Osteocyte (in vitro differentiated cells): ENCODE measurements at regions not wholly inside any gene's neighbourhood (a gene's known extent, or its start where the extent isn't known, plus 50 kb on each side); places are given as distances from the start of the nearest gene placed in this dataset.

Source experiments
- DNase-seq: peaks from one replicate; pipeline ENCODE4 v3.0.0; 2021; ENCODE audit warnings: mixed read lengths; ENCODE audit not compliant: unreplicated experiment; ENCODE audit errors: extremely low spot score
- H3K27ac Mint-ChIP-seq: one replicate; pipeline ENCODE4 v1.8.0; 2021; ENCODE audit warnings: mild to moderate bottlenecking, mixed read lengths; ENCODE audit not compliant: unreplicated experiment
- H3K27me3 Mint-ChIP-seq: one replicate; pipeline ENCODE4 v1.8.0; 2021; ENCODE audit warnings: mixed read lengths; ENCODE audit not compliant: unreplicated experiment
- H3K36me3 Mint-ChIP-seq: one replicate; pipeline ENCODE4 v1.8.0; 2021; ENCODE audit warnings: mixed read lengths; ENCODE audit not compliant: unreplicated experiment
- H3K4me1 Mint-ChIP-seq: one replicate; pipeline ENCODE4 v1.8.0; 2021; ENCODE audit warnings: mixed read lengths; ENCODE audit not compliant: unreplicated experiment
- H3K4me3 Mint-ChIP-seq: one replicate; pipeline ENCODE4 v1.8.0; 2021; ENCODE audit warnings: mild to moderate bottlenecking, moderate library complexity, mixed read lengths; ENCODE audit not compliant: unreplicated experiment
- H3K9me3 Mint-ChIP-seq: one replicate; pipeline ENCODE4 v1.8.0; 2021; ENCODE audit warnings: mixed read lengths; ENCODE audit not compliant: unreplicated experiment
- CTCF ChIP-seq: fragments of 200-600 bp; sonication (generic); IDR thresholded peaks from 2 replicates; pipeline ENCODE4 v1.5.0; 2021; ENCODE audit warnings: antibody characterized with exemption, mild to moderate bottlenecking, moderate library complexity

DNA sequence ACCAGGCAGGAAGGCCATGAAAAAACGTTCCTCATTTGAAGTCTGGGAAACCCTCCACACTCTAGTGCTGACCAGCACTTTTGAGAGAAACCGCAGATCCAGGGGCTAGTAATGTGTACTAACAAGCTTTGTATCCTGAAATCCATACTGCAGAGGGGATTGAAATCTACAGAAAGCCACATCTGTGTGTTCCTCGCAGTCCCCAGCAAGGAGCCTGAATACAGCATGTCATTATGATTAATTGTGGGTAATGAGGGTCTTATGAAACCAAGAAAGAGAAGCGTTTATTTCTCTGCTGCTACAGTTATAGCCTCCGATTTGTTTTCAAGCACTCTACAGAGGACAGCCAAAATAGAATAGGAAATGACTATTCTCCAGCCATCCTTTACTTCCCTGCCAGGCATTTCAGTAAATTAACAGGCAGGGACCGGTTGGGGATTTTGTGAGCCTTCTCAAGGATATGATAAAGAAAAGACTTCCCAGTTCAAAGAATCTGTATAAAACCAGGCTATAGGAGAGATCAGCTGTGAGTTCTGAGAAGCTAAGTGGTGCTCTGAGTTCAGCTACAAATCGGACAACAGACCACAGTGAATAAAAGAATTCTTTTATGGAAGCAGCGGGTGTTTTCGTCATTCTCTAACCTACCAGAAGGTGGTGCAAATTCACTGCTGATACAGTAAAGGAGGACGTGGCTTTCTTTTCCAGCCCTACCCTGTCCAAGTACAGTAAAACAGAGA lies 133.4 kb downstream of the INSIG2 start:
- peak; percentile 76 for TF ChIP-seq CTCF
- no peak overlapping the region for H3K27ac Mint-ChIP-seq
- H3K9me3 Mint-ChIP-seq, result no peaks in the 10 kb centered on the region
- DNase-seq, result no peak
- peaks cover 80% of the 10 kb centered on the region for H3K27me3 Mint-ChIP-seq
- no peak overlapping the region for H3K4me3 Mint-ChIP-seq
- H3K36me3 Mint-ChIP-seq, result no peaks in the 10 kb centered on the region
- peaks cover 11% of the 10 kb centered on the region for H3K4me1 Mint-ChIP-seq

- Mint-ChIP-seq H3K36me3 (no peaks in the 10 kb centered on the region), H3K4me3 (no peak overlapping the region), H3K27me3 (peaks cover 64% of the 10 kb centered on the region), H3K4me1 (peaks cover 10% of the 10 kb centered on the region), H3K9me3 (no peaks in the 10 kb centered on the region), H3K27ac (no peak overlapping the region)
- TF ChIP-seq CTCF, result no peak
- no peak for DNase-seq
Measured at GRCh38 chr2:118219611-118220010, 131.3 kb downstream of the INSIG2 start.

DNA sequence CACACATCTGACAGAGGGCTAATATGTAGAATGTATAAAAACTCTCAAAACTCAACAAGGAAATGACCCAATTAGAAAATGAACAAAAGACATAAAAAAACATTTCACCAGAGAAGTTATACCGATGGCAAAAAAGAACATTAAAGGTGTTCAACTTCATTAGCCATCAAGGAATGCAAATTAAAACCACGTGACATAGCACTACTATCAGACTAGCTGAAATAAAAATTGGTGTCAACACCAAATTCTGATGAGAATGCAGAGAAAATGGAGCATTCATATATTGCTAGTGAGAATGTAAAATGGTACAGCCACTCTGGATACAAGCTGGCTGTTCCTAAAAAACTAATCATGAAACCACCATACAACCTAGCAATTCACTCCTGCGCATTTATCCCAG lies 128.0 kb downstream of the INSIG2 start:
- Mint-ChIP-seq H3K27ac (no peak overlapping the region), H3K4me1 (no peaks in the 10 kb centered on the region), H3K27me3 (peaks cover 54% of the 10 kb centered on the region), H3K9me3 (no peaks in the 10 kb centered on the region), H3K36me3 (no peaks in the 10 kb centered on the region), H3K4me3 (no peak overlapping the region)
- no peak for DNase-seq
- no peak for TF ChIP-seq CTCF

GRCh38 chr2:118209727-118210126 lies 121.5 kb downstream of the INSIG2 start:
- H3K27me3 Mint-ChIP-seq, result peaks cover 24% of the 10 kb centered on the region
- H3K27ac Mint-ChIP-seq, result no peak overlapping the region
- no peaks in the 10 kb centered on the region for H3K9me3 Mint-ChIP-seq
- no peak for TF ChIP-seq CTCF
- H3K4me1 Mint-ChIP-seq, result no peaks in the 10 kb centered on the region
- H3K36me3 Mint-ChIP-seq, result no peaks in the 10 kb centered on the region
- no peak overlapping the region for H3K4me3 Mint-ChIP-seq
- DNase-seq, result no peak

DNA sequence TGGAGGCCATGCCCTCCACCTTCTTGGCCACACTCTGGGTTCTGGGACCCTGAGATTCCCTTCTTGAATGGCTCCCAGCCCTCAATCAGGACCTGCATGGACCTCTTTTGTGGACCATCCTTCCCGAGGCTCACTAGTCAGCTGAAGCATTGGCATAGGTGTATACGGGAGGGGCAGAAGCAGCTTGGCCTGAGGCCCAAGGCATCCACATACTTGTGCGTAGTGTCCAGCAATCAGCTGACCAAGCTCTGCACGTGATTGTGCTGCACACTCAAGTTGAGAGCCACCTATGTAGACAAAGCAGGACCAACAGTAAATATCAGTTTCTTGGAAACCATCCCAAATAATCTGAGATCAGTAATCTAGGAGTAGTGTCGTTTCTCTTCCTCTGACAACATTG lies 119.6 kb downstream of the INSIG2 start:
- Mint-ChIP-seq H3K27ac (no peak overlapping the region), H3K36me3 (no peaks in the 10 kb centered on the region), H3K9me3 (no peaks in the 10 kb centered on the region), H3K4me1 (no peaks in the 10 kb centered on the region), H3K27me3 (peaks cover 22% of the 10 kb centered on the region), H3K4me3 (no peak overlapping the region)
- no peak for TF ChIP-seq CTCF
- no peak for DNase-seq
